ENCODE measurements at regions not wholly inside any gene's neighbourhood (a gene's known extent, or its start where the extent isn't known, plus 50 kb on each side); places are given as distances from the start of the nearest gene placed in this dataset.
"Not testable (repeated sequence)": the region's sequence is repeated elsewhere in the genome, so short reads cannot be mapped to it uniquely, and the experiment has no call there.

DNA sequence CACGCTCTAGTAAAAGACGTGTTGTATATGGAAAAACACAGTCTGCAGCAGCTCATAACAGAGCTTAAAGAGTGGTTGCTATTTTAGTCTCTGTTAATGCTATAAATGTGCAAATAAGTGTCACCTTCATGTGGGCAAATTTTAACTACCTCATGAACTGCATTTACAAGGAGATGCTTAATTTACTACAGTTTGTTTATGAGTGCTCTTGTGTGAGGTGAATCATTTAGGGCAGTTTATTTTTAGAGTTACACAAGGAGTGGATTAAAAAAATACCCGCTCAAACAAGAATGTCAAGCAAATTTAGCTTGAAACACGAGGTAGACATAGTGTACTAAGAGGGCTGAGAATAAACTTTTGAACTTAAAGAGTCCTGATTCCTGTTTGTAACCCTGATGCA, 579.0 kb downstream of the MFSD1 start:
- no peak overlapping the region for H3K9ac ChIP-seq (ENCODE audit: low read depth in 2 of 2, low read length in 2 of 2)
- intact Hi-C loops (cut with DNase I) = no loop called here
- DNase-seq = no peak
- H3K4me3 ChIP-seq = no peak overlapping the region
- no peaks in the 10 kb centered on the region for H3K27me3 ChIP-seq
- H3K9me3 ChIP-seq = no peaks in the 10 kb centered on the region
- H3K4me1 ChIP-seq = no peaks in the 10 kb centered on the region
- TF ChIP-seq, protein P1, sequence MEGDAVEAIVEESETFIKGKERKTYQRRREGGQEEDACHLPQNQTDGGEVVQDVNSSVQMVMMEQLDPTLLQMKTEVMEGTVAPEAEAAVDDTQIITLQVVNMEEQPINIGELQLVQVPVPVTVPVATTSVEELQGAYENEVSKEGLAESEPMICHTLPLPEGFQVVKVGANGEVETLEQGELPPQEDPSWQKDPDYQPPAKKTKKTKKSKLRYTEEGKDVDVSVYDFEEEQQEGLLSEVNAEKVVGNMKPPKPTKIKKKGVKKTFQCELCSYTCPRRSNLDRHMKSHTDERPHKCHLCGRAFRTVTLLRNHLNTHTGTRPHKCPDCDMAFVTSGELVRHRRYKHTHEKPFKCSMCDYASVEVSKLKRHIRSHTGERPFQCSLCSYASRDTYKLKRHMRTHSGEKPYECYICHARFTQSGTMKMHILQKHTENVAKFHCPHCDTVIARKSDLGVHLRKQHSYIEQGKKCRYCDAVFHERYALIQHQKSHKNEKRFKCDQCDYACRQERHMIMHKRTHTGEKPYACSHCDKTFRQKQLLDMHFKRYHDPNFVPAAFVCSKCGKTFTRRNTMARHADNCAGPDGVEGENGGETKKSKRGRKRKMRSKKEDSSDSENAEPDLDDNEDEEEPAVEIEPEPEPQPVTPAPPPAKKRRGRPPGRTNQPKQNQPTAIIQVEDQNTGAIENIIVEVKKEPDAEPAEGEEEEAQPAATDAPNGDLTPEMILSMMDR (IDR thresholded peaks at IDR 0.05) = no peak
- no peak overlapping the region for H3K27ac ChIP-seq
- H3K36me3 ChIP-seq = no peaks in the 10 kb centered on the region

DNA sequence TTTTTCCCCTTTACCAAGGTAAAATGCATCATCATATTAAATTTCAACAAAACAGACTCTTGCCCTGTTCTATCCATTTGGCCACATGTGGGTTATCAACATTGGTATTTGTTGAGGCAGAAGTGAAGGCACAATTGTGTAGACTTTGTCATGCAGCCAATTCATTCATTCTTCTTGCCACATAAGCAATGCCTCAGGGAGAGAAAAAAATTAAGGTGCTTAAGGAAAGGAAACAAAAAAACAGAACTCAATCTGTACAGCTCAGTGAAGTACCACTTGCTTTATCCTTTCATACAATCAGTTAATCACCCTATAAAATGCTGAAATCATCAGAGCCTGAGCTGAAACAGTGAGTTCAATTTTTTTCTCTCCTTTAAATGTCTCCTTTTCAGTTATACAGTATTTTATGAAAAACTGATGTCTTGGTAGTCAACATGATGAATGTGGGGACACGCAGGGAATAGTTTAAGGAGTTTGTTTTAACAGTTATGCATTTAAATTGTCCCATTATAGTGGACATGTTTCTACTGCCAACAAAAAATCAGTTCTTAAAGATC, 588.9 kb downstream of the MFSD1 start:
- no peaks in the 10 kb centered on the region for H3K9me3 ChIP-seq
- H3K4me3 ChIP-seq = no peak overlapping the region
- H3K27ac ChIP-seq = no peak overlapping the region
- intact Hi-C loops (cut with DNase I) = no loop called here
- H3K36me3 ChIP-seq = no peaks in the 10 kb centered on the region
- H3K9ac ChIP-seq (ENCODE audit: low read depth in 2 of 2, low read length in 2 of 2) = no peak overlapping the region
- no peaks in the 10 kb centered on the region for H3K4me1 ChIP-seq
- H3K27me3 ChIP-seq = no peaks in the 10 kb centered on the region
- TF ChIP-seq, protein P1 (IDR thresholded peaks at IDR 0.05) = no peak
- DNase-seq = no peak

DNA sequence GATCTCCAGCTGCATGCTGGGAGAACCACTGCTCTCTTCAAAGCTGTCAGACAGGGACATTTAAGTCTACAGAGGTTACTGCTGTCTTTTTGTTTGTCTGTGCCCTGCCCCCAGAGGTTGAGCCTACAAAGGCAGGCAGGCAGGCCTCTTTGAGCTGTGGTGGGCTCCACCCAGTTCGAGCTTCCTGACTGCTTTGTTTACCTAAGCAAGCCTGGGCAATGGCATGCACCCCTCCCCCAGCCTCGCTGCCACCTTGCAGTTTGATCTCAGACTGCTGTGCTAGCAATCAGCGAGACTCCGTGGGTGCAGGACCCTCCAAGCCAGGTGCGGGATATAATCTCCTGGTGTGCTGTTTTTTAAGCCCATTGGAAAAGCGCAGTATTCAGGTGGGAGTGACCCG, 591.0 kb upstream of the IL12A start:
- DNase-seq; intact Hi-C loops (cut with DNase I); H3K9me3 ChIP-seq; H3K36me3 ChIP-seq; H3K4me1 ChIP-seq; H3K27me3 ChIP-seq; H3K27ac ChIP-seq; H3K4me3 ChIP-seq; H3K9ac ChIP-seq (ENCODE audit: low read depth in 2 of 2, low read length in 2 of 2): not testable (repeated sequence)

DNA sequence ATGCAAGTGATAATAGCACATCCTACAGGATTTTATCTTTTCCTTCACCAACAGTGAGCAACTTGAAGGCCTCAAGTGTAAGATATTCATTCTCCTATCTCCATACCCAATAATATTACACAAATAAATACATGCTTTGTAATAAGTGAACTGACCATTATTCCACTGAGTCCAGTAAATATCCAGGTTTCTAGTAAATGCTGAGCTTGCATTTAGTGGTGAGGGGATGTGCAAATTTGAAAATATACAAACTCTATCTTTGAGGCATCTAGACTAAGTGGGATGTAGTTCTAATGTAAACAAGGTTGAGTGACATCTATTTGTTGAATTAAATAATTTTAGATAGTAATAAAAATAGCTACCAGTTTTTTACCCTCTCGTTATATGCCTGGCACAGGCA, 587.6 kb upstream of the IL12A start:
- H3K9me3 ChIP-seq = no peaks in the 10 kb centered on the region
- intact Hi-C loops (cut with DNase I) = no loop called here
- DNase-seq = no peak
- TF ChIP-seq, protein P1 (IDR thresholded peaks at IDR 0.05) = no peak
- no peak overlapping the region for H3K9ac ChIP-seq (ENCODE audit: low read depth in 2 of 2, low read length in 2 of 2)
- no peaks in the 10 kb centered on the region for H3K27me3 ChIP-seq
- no peak overlapping the region for H3K4me3 ChIP-seq
- no peak overlapping the region for H3K27ac ChIP-seq
- no peaks in the 10 kb centered on the region for H3K4me1 ChIP-seq
- no peaks in the 10 kb centered on the region for H3K36me3 ChIP-seq

DNA sequence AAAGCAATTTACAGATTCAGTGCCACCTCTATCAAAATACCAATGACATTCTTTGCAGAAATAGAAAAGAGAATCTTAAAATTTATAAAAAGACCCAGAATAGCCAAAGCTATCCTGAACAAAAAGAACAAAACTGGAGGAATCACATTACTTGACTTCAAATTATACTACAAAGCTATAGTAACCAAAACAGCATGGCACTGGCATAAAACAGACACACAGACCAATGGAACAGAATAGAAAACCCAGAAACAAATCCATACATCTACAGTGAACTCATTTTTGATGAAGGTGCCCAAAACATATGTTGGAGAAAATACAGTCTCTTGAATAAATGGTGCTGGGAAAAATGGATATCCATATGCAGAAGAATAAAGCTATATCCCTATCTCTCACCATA, 578.9 kb upstream of the IL12A start:
- H3K27me3 ChIP-seq; intact Hi-C loops (cut with DNase I); H3K36me3 ChIP-seq; DNase-seq; H3K4me1 ChIP-seq; H3K9me3 ChIP-seq; H3K9ac ChIP-seq (ENCODE audit: low read depth in 2 of 2, low read length in 2 of 2); H3K27ac ChIP-seq; H3K4me3 ChIP-seq: not testable (repeated sequence)

DNA sequence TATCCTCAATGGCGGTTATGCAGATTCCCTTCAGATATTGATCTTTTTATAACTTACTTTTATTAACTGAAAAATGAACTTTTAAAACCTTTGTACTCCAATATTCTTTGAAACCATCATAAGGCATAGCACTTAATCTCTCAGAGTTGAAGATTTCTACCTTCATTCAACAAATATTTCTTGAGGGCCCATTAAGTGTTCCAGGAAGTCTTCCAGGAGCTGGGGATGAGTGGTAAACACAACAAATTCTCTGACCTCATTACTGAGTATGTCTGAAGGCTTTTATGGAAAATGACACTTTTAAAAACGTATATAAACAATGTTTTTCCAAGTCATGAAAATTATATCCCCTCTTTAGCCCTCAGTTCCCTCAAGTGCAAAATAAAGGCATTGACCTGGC, 575.3 kb upstream of the IL12A start:
- Histone ChIP-seq H3K4me3 (no peak overlapping the region), H3K9me3 (no peaks in the 10 kb centered on the region), H3K4me1 (no peaks in the 10 kb centered on the region), H3K9ac (ENCODE audit: low read depth in 2 of 2, low read length in 2 of 2) (no peak overlapping the region), H3K27me3 (no peaks in the 10 kb centered on the region), H3K36me3 (no peaks in the 10 kb centered on the region), H3K27ac (no peak overlapping the region)
- DNase-seq = no peak
- TF ChIP-seq, protein P1 (IDR thresholded peaks at IDR 0.05) = no peak
- intact Hi-C loops (cut with DNase I) = no loop called here

DNA sequence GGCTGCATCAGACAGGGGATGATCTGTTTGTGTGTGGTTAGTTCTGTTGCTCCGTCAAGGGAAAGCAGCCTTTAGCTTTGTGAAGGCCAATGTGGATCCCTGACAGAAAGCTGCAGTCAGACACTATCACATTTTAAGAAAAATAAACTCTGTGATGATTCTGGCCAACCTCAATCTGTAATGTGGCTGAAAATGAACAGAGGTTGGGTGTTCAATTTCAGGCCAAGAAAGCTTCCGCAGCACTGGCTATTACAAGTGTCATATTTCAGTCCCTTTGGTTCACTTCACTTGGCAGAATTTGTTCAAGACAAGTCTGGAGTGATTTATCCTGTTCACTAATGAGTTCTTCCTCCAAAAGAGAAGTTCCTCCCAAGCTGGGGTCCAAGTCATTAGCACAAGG, 571.8 kb upstream of the IL12A start:
- Histone ChIP-seq H3K36me3 (no peaks in the 10 kb centered on the region), H3K4me3 (no peak overlapping the region)

More for the DNA sequence above, 571.8 kb upstream of the IL12A start:
- H3K4me1 ChIP-seq = no peaks in the 10 kb centered on the region
- H3K9ac ChIP-seq (ENCODE audit: low read depth in 2 of 2, low read length in 2 of 2) = no peak overlapping the region
- H3K27me3 ChIP-seq = no peaks in the 10 kb centered on the region
- no peak overlapping the region for H3K27ac ChIP-seq
- intact Hi-C loops (cut with DNase I) = no loop called here
- TF ChIP-seq, protein P1 (IDR thresholded peaks at IDR 0.05) = no peak
- no peak for DNase-seq
- H3K9me3 ChIP-seq = no peaks in the 10 kb centered on the region

Measured in colonic mucosa (tissue), 4 donors.